Kidney epithelial cell (primary cell): ENCODE measurements at regions not wholly inside any gene's neighbourhood (a gene's known extent, or its start where the extent isn't known, plus 50 kb on each side); places are given as distances from the start of the nearest gene placed in this dataset.
"Not testable (repeated sequence)": the region's sequence is repeated elsewhere in the genome, so short reads cannot be mapped to it uniquely, and the experiment has no call there.

Experiments used
- DNase-seq: peaks from one replicate; pipeline ENCODE4 v3.0.0-alpha.2; 2010; ENCODE audit warnings: low read depth
- H3K27me3 ChIP-seq: 2 replicates; pipeline ENCODE4 v1.6.0; 2011; ENCODE audit warnings: low read length; ENCODE audit not compliant: control insufficient read depth, insufficient read depth
- H3K36me3 ChIP-seq: 2 replicates; pipeline ENCODE4 v1.5.1; 2011; ENCODE audit warnings: low read length; ENCODE audit not compliant: control insufficient read depth, insufficient read depth
- H3K4me3 ChIP-seq: 2 replicates; pipeline ENCODE4 v1.5.1; 2011; ENCODE audit warnings: low read depth, mild to moderate bottlenecking, control low read depth, low read length
- CTCF ChIP-seq: IDR thresholded peaks from 2 replicates; pipeline ENCODE4 v1.5.1; 2011; ENCODE audit warnings: mild to moderate bottlenecking, moderate library complexity, low read length, control low read depth, inconsistent platforms; ENCODE audit not compliant: insufficient read depth, poor library complexity, severe bottlenecking

GRCh38 chr12:14200598-14200997, 164.9 kb upstream of the ATF7IP start:
- Histone ChIP-seq H3K27me3 (no peaks in the 10 kb centered on the region), H3K4me3 (no peak overlapping the region), H3K36me3 (no peaks in the 10 kb centered on the region)
- TF ChIP-seq CTCF = no peak
- no peak for DNase-seq

GRCh38 chr12:14201291-14201690, 164.2 kb upstream of the ATF7IP start:
- TF ChIP-seq CTCF = no peak
- Histone ChIP-seq H3K4me3 (no peak overlapping the region), H3K36me3 (no peaks in the 10 kb centered on the region), H3K27me3 (no peaks in the 10 kb centered on the region)
- DNase-seq = no peak

GRCh38 chr12:14207905-14208551, 157.5 kb upstream of the ATF7IP start:
- no peak overlapping the region for H3K4me3 ChIP-seq
- no peaks in the 10 kb centered on the region for H3K36me3 ChIP-seq
- H3K27me3 ChIP-seq = no peaks in the 10 kb centered on the region
- TF ChIP-seq CTCF = no peak
- no peak for DNase-seq

DNA sequence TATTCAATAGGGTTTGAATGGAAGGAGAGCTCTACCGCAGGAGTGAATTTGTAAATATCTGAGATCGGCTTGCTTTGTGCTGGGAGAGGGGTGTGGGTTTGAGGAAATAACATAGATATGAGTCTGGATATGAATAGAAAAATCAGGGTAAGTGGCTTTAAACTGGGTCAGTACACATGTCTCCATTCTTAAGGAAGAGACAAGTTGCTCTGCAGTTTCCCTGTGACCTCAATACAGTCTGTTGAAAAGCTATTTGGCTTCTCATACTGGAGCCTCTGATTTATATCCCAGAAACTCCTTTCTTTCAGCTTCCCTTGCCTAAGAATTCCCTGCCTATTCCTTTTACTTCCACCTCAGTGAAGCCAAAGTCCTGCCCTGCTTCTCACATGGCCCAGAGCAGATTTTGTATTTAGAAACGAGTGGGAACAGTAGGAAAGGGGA, 153.5 kb upstream of the ATF7IP start:
- H3K27me3 ChIP-seq = no peaks in the 10 kb centered on the region
- no peak for DNase-seq
- no peaks in the 10 kb centered on the region for H3K36me3 ChIP-seq
- H3K4me3 ChIP-seq = no peak overlapping the region
- no peak for TF ChIP-seq CTCF

GRCh38 chr12:14213542-14213941, 151.9 kb upstream of the ATF7IP start:
- Histone ChIP-seq H3K27me3 (no peaks in the 10 kb centered on the region), H3K36me3 (no peaks in the 10 kb centered on the region), H3K4me3 (no peak overlapping the region)
- DNase-seq = no peak
- TF ChIP-seq CTCF = no peak

- no peak for DNase-seq
These were observed 151.0 kb upstream of the ATF7IP start for GRCh38 chr12:14214495-14214894.

DNA sequence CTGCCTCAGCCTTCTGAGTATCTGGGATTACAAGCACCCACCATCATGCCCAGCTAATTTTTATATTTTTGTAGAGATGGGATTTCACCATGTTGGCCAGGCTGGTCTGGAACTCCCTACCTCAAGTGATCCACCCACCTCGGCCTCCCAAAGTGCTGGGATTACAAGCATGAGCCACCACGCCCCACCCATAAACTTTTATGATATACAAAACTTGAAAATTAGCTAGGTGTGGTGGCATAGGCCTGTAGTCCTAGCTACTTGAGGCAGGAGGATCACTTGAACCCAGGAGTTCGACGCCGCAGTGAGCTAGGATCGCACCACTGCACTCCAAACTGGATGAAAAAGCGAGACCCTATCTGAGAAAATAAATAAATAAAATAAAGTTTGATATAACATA, 149.5 kb upstream of the ATF7IP start:
- not testable (repeated sequence) for H3K27me3 ChIP-seq, H3K36me3 ChIP-seq, H3K4me3 ChIP-seq, DNase-seq

More at GRCh38 chr12:14214495-14214894, 151.0 kb upstream of the ATF7IP start:
- H3K36me3 ChIP-seq = no peaks in the 10 kb centered on the region
- TF ChIP-seq CTCF = no peak
- H3K4me3 ChIP-seq = no peak overlapping the region
- no peaks in the 10 kb centered on the region for H3K27me3 ChIP-seq
